ENCODE measurements at regions not wholly inside any gene's neighbourhood (a gene's known extent, or its start where the extent isn't known, plus 50 kb on each side); places are given as distances from the start of the nearest gene placed in this dataset.

GRCh38 chr6:14192216-14192788 is 74.7 kb downstream of the CD83 start:
- no peak overlapping the region for H3K4me2 ChIP-seq (ENCODE audit: low read length)

DNA sequence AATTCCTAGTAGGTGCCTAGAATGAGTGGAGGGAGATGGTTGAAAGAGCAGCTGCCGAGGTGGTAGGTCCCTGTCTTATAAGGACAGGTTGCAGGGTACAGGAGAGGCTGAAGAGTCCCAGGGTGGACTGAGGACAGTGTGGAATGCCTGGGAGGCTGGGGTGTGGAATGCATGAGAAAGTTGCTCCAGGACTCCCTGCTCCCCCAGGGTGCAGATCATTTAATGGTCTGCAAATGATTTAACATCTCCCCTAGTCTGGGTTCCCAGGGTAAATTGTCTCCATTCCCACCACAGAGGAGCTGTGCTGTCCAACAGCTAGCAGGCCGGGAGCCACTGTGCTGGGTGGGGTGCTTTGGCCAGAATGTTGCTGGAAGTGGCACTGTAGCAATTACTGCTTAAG is 76.0 kb downstream of the CD83 start:
- Histone ChIP-seq H3K9me3 (ENCODE audit: control insufficient read depth, low read length) (no peaks in the 10 kb centered on the region), H3K27ac (no peak overlapping the region), H2AFZ (no peak overlapping the region), H3K4me1 (no peaks in the 10 kb centered on the region), H3K4me2 (ENCODE audit: low read length) (no peak overlapping the region), H3K79me2 (no peaks in the 10 kb centered on the region), H3K9ac (no peak overlapping the region), H3K4me3 (ENCODE audit: low read depth, low read length) (no peak overlapping the region), H3K27me3 (ENCODE audit: control insufficient read depth, insufficient read depth, low read length) (no peaks in the 10 kb centered on the region), H3K36me3 (ENCODE audit: control insufficient read depth, insufficient read depth, low read length) (no peaks in the 10 kb centered on the region)
- no peak for TF ChIP-seq CTCF (IDR thresholded peaks at IDR 0.05)

More at GRCh38 chr6:14192216-14192788, 74.7 kb downstream of the CD83 start:
- H3K9me3 ChIP-seq (ENCODE audit: control insufficient read depth, low read length) = no peaks in the 10 kb centered on the region
- H3K4me1 ChIP-seq = no peaks in the 10 kb centered on the region
- no peak overlapping the region for H3K9ac ChIP-seq
- H3K27ac ChIP-seq = no peak overlapping the region
- TF ChIP-seq CTCF (IDR thresholded peaks at IDR 0.05) = no peak
- H3K36me3 ChIP-seq (ENCODE audit: control insufficient read depth, insufficient read depth, low read length) = no peaks in the 10 kb centered on the region
- no peak overlapping the region for H3K4me3 ChIP-seq (ENCODE audit: low read depth, low read length)
- no peak overlapping the region for H2AFZ ChIP-seq
- H3K79me2 ChIP-seq = no peaks in the 10 kb centered on the region
- H3K27me3 ChIP-seq (ENCODE audit: control insufficient read depth, insufficient read depth, low read length) = no peaks in the 10 kb centered on the region

- no peaks in the 10 kb centered on the region for H3K79me2 ChIP-seq
- no peak overlapping the region for H3K9ac ChIP-seq
- no peaks in the 10 kb centered on the region for H3K9me3 ChIP-seq (ENCODE audit: control insufficient read depth, low read length)
- H3K27me3 ChIP-seq (ENCODE audit: control insufficient read depth, insufficient read depth, low read length) = no peaks in the 10 kb centered on the region
- TF ChIP-seq CTCF (IDR thresholded peaks at IDR 0.05) = no peak
- H2AFZ ChIP-seq = no peak overlapping the region
- no peaks in the 10 kb centered on the region for H3K4me1 ChIP-seq
- no peaks in the 10 kb centered on the region for H3K36me3 ChIP-seq (ENCODE audit: control insufficient read depth, insufficient read depth, low read length)
- H3K4me2 ChIP-seq (ENCODE audit: low read length) = no peak overlapping the region
- no peak overlapping the region for H3K27ac ChIP-seq
- H3K4me3 ChIP-seq (ENCODE audit: low read depth, low read length) = no peak overlapping the region
These were observed 76.9 kb downstream of the CD83 start for GRCh38 chr6:14194483-14194882.

DNA sequence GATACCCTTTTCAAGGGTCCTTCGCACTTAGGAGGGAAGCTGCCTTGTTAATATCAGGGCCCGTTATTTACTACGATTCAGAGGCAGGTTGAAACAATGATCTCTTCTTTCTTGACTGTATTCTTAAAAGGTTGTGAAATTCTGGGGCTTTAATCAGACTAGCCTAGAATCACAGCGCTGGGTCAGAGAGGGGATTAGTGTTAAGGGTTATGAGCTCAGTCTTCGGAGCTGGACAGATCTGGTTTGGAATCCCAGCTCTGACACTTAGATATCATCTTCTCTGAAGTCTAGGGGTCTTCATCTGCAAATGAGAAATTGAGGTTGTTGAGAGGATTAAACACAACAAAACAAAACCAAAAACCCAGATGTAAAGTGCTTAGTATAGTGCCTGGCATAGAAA is 77.4 kb downstream of the CD83 start:
- H3K4me3 ChIP-seq (ENCODE audit: low read depth, low read length) = no peak overlapping the region
- H3K9me3 ChIP-seq (ENCODE audit: control insufficient read depth, low read length) = no peaks in the 10 kb centered on the region
- H3K4me2 ChIP-seq (ENCODE audit: low read length) = no peak overlapping the region
- no peak overlapping the region for H2AFZ ChIP-seq
- no peaks in the 10 kb centered on the region for H3K4me1 ChIP-seq
- TF ChIP-seq CTCF (IDR thresholded peaks at IDR 0.05) = no peak
- no peaks in the 10 kb centered on the region for H3K36me3 ChIP-seq (ENCODE audit: control insufficient read depth, insufficient read depth, low read length)
- no peaks in the 10 kb centered on the region for H3K79me2 ChIP-seq
- H3K27me3 ChIP-seq (ENCODE audit: control insufficient read depth, insufficient read depth, low read length) = no peaks in the 10 kb centered on the region
- no peak overlapping the region for H3K9ac ChIP-seq
- H3K27ac ChIP-seq = no peak overlapping the region

GRCh38 chr6:14196026-14196425 is 78.5 kb downstream of the CD83 start:
- H3K9ac ChIP-seq = no peak overlapping the region
- no peak overlapping the region for H3K27ac ChIP-seq
- H3K4me2 ChIP-seq (ENCODE audit: low read length) = no peak overlapping the region
- no peaks in the 10 kb centered on the region for H3K9me3 ChIP-seq (ENCODE audit: control insufficient read depth, low read length)
- no peak overlapping the region for H2AFZ ChIP-seq
- H3K79me2 ChIP-seq = no peaks in the 10 kb centered on the region
- H3K4me3 ChIP-seq (ENCODE audit: low read depth, low read length) = no peak overlapping the region
- no peaks in the 10 kb centered on the region for H3K4me1 ChIP-seq
- H3K27me3 ChIP-seq (ENCODE audit: control insufficient read depth, insufficient read depth, low read length) = no peaks in the 10 kb centered on the region
- no peaks in the 10 kb centered on the region for H3K36me3 ChIP-seq (ENCODE audit: control insufficient read depth, insufficient read depth, low read length)
- no peak for TF ChIP-seq CTCF (IDR thresholded peaks at IDR 0.05)

Data from parathyroid adenoma (tissue), 2 donors.